ENCODE measurements at regions not wholly inside any gene's neighbourhood (a gene's known extent, or its start where the extent isn't known, plus 50 kb on each side); places are given as distances from the start of the nearest gene placed in this dataset.

- no peak overlapping the region for H3K4me3 ChIP-seq (ENCODE audit: low read depth in 1 of 3, low read length in 3 of 3)
- no peaks in the 10 kb centered on the region for H3K36me3 ChIP-seq (ENCODE audit: control insufficient read depth in 4 of 4, insufficient read depth in 3 of 4, low read depth in 1 of 4, low read length in 3 of 4)
- no peak for DNase-seq (ENCODE audit: low spot score)
- TF ChIP-seq HNF4G (IDR thresholded peaks at IDR 0.05) (no peak), GABPA (IDR thresholded peaks at IDR 0.05 in 1 of 2, conservative IDR thresholded peaks at IDR 0.05 in 1 of 2) (no peak)
- TF ChIP-seq, protein P1, sequence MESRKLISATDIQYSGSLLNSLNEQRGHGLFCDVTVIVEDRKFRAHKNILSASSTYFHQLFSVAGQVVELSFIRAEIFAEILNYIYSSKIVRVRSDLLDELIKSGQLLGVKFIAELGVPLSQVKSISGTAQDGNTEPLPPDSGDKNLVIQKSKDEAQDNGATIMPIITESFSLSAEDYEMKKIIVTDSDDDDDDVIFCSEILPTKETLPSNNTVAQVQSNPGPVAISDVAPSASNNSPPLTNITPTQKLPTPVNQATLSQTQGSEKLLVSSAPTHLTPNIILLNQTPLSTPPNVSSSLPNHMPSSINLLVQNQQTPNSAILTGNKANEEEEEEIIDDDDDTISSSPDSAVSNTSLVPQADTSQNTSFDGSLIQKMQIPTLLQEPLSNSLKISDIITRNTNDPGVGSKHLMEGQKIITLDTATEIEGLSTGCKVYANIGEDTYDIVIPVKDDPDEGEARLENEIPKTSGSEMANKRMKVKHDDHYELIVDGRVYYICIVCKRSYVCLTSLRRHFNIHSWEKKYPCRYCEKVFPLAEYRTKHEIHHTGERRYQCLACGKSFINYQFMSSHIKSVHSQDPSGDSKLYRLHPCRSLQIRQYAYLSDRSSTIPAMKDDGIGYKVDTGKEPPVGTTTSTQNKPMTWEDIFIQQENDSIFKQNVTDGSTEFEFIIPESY (IDR thresholded peaks at IDR 0.05), result no peak
- no peaks in the 10 kb centered on the region for H3K9me3 ChIP-seq (ENCODE audit: control insufficient read depth in 4 of 4, low read length in 3 of 4)
- H3K4me1 ChIP-seq (ENCODE audit: control insufficient read depth in 4 of 4, insufficient read depth in 4 of 4, low read length in 3 of 4), result no peaks in the 10 kb centered on the region
- no peak overlapping the region for H3K9ac ChIP-seq (ENCODE audit: low read depth in 1 of 2, low read length in 2 of 2)
- H3K27ac ChIP-seq (ENCODE audit: low read depth in 1 of 2, low read length in 2 of 2), result no peak overlapping the region
- H3K27me3 ChIP-seq (ENCODE audit: control insufficient read depth in 4 of 4, insufficient read depth in 4 of 4, low read length in 3 of 4), result no peaks in the 10 kb centered on the region
- WGBS, result 72% methylated on average over 6 of the region's 6 CpGs
Observed at GRCh38 chr1:187714470-187714869, 885.7 kb downstream of the PLA2G4A start.

DNA sequence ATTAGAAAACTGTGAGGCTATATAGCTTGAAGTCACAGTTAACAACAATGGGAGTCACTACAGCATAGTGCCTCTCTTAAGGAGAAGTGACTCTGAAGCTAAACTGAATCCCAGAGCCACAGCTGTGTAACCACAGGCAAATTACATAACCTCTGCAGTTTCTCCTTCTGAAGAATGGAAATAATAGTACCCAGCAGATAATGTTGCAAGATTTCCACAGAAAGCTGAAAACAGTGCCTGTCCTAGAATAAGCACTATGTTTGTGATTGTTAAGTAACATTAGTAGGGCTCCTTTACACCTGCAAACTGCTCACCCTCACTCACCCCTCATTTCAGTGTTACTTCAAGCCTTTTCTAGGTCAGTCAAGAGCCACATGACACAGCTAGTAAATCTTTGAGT lies 886.7 kb downstream of the PLA2G4A start:
- Histone ChIP-seq H3K36me3 (ENCODE audit: control insufficient read depth in 4 of 4, insufficient read depth in 3 of 4, low read depth in 1 of 4, low read length in 3 of 4) (no peaks in the 10 kb centered on the region), H3K4me1 (ENCODE audit: control insufficient read depth in 4 of 4, insufficient read depth in 4 of 4, low read length in 3 of 4) (no peaks in the 10 kb centered on the region), H3K4me3 (ENCODE audit: low read depth in 1 of 3, low read length in 3 of 3) (no peak overlapping the region), H3K9ac (ENCODE audit: low read depth in 1 of 2, low read length in 2 of 2) (no peak overlapping the region), H3K27ac (ENCODE audit: low read depth in 1 of 2, low read length in 2 of 2) (no peak overlapping the region), H3K9me3 (ENCODE audit: control insufficient read depth in 4 of 4, low read length in 3 of 4) (no peaks in the 10 kb centered on the region), H3K27me3 (ENCODE audit: control insufficient read depth in 4 of 4, insufficient read depth in 4 of 4, low read length in 3 of 4) (no peaks in the 10 kb centered on the region)
- TF ChIP-seq RAD21 (IDR thresholded peaks at IDR 0.05), result no peak
- TF ChIP-seq SP1 (IDR thresholded peaks at IDR 0.05), result no peak
- TF ChIP-seq, protein P2, sequence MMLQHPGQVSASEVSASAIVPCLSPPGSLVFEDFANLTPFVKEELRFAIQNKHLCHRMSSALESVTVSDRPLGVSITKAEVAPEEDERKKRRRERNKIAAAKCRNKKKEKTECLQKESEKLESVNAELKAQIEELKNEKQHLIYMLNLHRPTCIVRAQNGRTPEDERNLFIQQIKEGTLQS (IDR thresholded peaks at IDR 0.05), result no peak
- no peak for TF ChIP-seq CTCF (IDR thresholded peaks at IDR 0.05; ENCODE audit: low read depth, low read length, missing input control)
- TF ChIP-seq GABPA (IDR thresholded peaks at IDR 0.05 in 1 of 2, conservative IDR thresholded peaks at IDR 0.05 in 1 of 2), result no peak
- no peak for TF ChIP-seq EGR1 (IDR thresholded peaks at IDR 0.05; ENCODE audit: low read depth in 2 of 2)
- no peak for TF ChIP-seq HNF4A (conservative IDR thresholded peaks at IDR 0.05)
- no peak for TF ChIP-seq FOXA2 (IDR thresholded peaks at IDR 0.05)
- no peak for TF ChIP-seq HNF4G (IDR thresholded peaks at IDR 0.05)
- TF ChIP-seq, protein P3, sequence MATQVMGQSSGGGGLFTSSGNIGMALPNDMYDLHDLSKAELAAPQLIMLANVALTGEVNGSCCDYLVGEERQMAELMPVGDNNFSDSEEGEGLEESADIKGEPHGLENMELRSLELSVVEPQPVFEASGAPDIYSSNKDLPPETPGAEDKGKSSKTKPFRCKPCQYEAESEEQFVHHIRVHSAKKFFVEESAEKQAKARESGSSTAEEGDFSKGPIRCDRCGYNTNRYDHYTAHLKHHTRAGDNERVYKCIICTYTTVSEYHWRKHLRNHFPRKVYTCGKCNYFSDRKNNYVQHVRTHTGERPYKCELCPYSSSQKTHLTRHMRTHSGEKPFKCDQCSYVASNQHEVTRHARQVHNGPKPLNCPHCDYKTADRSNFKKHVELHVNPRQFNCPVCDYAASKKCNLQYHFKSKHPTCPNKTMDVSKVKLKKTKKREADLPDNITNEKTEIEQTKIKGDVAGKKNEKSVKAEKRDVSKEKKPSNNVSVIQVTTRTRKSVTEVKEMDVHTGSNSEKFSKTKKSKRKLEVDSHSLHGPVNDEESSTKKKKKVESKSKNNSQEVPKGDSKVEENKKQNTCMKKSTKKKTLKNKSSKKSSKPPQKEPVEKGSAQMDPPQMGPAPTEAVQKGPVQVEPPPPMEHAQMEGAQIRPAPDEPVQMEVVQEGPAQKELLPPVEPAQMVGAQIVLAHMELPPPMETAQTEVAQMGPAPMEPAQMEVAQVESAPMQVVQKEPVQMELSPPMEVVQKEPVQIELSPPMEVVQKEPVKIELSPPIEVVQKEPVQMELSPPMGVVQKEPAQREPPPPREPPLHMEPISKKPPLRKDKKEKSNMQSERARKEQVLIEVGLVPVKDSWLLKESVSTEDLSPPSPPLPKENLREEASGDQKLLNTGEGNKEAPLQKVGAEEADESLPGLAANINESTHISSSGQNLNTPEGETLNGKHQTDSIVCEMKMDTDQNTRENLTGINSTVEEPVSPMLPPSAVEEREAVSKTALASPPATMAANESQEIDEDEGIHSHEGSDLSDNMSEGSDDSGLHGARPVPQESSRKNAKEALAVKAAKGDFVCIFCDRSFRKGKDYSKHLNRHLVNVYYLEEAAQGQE (IDR thresholded peaks at IDR 0.05), result no peak
- DNase-seq (ENCODE audit: low spot score), result no peak

Data from liver (tissue), 8 donors.